Mucosa of gallbladder (tissue), 1 donor: ENCODE measurements at regions not wholly inside any gene's neighbourhood (a gene's known extent, or its start where the extent isn't known, plus 50 kb on each side); places are given as distances from the start of the nearest gene placed in this dataset.

ENCODE experiments used
- DNase-seq: peaks from one replicate; pipeline ENCODE4 v3.0.0-alpha.2; 2020; ENCODE audit warnings: low spot score
- donor health status: DM: no; HTN: no; CAD: no.

- no peak for DNase-seq
Observed at GRCh38 chr3:28816017-28816416, 464.9 kb upstream of the RBMS3 start.

- no peak for DNase-seq
Observed at GRCh38 chr3:28824316-28824715, 456.6 kb upstream of the RBMS3 start.

DNA sequence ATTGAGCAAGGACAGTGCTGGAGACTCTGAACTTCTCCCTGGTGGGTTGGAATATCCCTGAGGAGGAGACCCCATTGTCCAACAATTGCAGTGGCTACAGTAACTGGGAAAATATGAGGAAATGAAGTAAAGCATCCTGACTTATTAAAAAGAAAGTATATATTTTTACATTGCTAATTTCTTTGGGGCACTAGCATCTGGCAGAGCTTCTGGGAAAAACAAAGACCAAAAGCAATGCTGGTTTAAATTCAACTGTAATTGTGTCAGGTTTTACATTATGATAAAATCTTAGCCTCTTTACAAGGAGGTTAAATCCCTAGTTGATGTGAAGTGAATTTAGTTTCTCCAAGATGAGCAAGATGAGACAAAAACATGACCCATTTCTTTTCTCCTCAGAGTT is 454.0 kb upstream of the RBMS3 start:
- no peak for DNase-seq

GRCh38 chr3:28835249-28835648 is 445.6 kb upstream of the RBMS3 start:
- DNase-seq = no peak

GRCh38 chr3:28835751-28836150 is 445.1 kb upstream of the RBMS3 start:
- no peak for DNase-seq

DNA sequence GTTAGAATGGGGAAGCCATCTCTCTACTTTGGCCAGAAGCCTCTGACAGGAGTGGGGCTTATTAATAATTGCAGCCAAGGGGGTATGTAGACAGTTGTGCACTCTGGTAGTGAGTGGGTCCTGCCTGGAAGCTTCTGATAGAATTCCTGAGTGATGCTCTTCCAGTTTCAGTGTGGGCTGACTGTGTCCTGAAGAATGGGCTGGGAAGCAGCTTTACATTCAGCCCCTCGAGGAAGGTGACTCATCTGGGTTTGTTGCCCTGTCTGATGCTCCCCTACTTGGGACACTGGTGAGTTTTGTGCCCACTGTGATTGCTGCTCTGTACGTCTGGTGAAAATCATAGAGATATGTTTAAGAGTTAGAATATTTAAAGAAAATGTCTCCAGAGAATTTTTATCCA is 444.7 kb upstream of the RBMS3 start:
- no peak for DNase-seq

GRCh38 chr3:28840976-28841376 is 439.9 kb upstream of the RBMS3 start:
- no peak for DNase-seq

GRCh38 chr3:28841441-28841840 is 439.4 kb upstream of the RBMS3 start:
- DNase-seq = no peak

GRCh38 chr3:28844298-28845005 is 436.4 kb upstream of the RBMS3 start:
- DNase-seq = no peak

- no peak for DNase-seq
Observed at GRCh38 chr3:28845006-28845324, 435.9 kb upstream of the RBMS3 start.

DNA sequence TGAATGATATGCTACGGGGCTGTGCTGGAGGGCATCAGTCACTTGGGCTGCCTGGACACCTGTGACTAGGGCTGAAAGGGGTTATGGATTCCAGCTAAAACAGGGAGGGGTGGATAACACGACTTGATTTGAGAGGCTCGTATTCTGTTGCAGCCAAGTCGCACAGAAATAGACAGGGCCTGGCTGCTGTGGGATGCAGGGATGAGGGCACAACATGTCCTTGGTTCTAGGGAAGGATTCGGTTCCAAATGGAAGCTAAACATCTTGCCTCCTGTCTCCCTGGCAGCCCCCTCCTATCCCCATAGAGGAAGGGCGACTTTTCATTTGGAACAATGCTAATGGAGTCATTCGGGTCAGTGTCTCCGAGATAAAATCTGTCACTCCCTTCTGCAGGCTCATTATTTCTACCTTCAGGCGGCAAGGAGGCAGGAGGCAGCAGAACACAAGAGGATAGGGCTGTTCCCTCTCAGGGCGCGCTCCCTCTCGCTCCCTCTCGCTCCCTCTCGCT is 433.8 kb upstream of the RBMS3 start:
- no peak for DNase-seq

GRCh38 chr3:28847736-28848135 is 433.1 kb upstream of the RBMS3 start:
- no peak for DNase-seq

GRCh38 chr3:28850186-28850585 is 430.7 kb upstream of the RBMS3 start:
- no peak for DNase-seq

DNA sequence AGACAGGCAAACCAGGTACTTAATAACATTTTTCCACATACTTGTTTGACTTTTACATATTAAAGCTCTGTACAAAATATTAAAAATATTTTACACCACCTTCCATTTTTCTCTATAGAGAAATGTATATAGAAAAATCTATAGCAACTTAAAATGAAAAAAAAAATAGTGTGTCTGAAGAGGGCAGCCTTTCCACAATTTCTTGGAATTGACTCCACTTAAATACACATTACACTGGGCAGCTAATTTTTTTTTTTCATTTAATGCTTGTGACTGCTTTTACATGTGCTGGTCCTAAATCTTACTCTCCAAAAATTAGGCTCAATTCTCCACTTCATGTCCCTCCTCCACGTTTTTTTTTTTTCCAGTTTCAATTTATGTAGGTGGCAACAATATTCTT is 427.0 kb upstream of the RBMS3 start:
- no peak for DNase-seq

GRCh38 chr3:28856796-28857195 is 424.1 kb upstream of the RBMS3 start:
- no peak for DNase-seq

GRCh38 chr3:28859897-28860296 is 421.0 kb upstream of the RBMS3 start:
- no peak for DNase-seq

GRCh38 chr3:28860307-28860706 is 420.6 kb upstream of the RBMS3 start:
- peak; percentile 16 for DNase-seq

- no peak for DNase-seq
Observed at GRCh38 chr3:28863186-28863585, 417.7 kb upstream of the RBMS3 start.

GRCh38 chr3:28867836-28868235 is 413.0 kb upstream of the RBMS3 start:
- no peak for DNase-seq

DNA sequence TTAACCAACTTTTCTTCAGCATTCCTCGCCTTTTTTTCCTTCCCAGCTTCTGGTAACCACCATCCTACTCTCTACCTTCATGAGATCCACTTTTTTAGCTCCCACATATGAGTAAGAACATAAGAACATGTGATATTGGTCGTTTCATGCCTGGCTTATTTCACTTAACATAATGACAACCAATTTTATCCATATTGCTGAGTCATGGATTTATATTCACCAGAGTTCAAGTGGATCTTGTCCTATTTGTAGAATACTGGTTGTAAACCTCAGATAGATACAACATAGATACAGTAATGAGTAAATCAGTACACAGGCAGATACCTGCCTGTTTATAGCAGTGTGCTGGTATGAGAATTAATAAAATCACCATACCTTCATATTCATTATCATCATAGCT is 412.0 kb upstream of the RBMS3 start:
- no peak for DNase-seq

- no peak for DNase-seq
Observed at GRCh38 chr3:28877912-28878311, 403.0 kb upstream of the RBMS3 start.

DNA sequence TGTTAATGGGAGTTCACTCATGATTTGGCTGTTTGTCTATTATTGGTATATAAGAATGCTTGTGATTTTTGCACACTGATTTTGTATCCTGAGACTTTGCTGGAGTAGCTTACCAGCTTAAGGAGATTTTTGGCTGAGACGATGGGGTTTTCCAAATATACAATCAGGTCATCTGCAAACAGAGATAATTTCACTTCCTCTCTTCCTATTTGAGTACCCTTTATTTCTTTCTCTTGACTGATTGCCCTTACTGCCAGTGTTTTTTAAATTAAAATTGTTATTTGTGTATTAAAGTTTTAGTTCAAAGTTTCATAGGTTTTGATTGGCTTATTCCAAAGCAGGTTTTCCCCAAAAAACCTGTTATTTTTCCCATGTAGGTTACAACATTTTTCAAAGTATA is 390.5 kb upstream of the RBMS3 start:
- DNase-seq = no peak

DNA sequence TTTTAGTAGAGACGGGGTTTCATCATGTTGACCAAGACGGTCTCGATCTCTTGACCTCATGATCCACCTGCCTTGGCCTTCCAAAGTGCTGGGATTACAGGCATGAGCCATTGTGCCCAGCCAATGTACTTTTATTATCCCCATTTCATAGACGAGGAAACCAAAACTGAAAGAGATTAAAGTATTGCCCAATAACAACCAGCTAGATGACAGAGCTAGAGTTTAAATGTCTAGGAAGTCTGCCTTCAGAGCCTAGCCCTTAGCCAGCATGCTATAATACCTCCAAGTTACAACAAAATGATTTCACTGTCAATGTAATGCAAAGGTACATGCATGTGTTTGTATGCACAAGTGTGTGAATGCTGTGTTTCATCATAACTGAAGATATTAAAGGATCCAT is 389.4 kb upstream of the RBMS3 start:
- no peak for DNase-seq

GRCh38 chr3:28900301-28900700 is 380.6 kb upstream of the RBMS3 start:
- no peak for DNase-seq
